ENCODE measurements at regions not wholly inside any gene's neighbourhood (a gene's known extent, or its start where the extent isn't known, plus 50 kb on each side); places are given as distances from the start of the nearest gene placed in this dataset.
"Not testable (repeated sequence)": the region's sequence is repeated elsewhere in the genome, so short reads cannot be mapped to it uniquely, and the experiment has no call there.

DNA sequence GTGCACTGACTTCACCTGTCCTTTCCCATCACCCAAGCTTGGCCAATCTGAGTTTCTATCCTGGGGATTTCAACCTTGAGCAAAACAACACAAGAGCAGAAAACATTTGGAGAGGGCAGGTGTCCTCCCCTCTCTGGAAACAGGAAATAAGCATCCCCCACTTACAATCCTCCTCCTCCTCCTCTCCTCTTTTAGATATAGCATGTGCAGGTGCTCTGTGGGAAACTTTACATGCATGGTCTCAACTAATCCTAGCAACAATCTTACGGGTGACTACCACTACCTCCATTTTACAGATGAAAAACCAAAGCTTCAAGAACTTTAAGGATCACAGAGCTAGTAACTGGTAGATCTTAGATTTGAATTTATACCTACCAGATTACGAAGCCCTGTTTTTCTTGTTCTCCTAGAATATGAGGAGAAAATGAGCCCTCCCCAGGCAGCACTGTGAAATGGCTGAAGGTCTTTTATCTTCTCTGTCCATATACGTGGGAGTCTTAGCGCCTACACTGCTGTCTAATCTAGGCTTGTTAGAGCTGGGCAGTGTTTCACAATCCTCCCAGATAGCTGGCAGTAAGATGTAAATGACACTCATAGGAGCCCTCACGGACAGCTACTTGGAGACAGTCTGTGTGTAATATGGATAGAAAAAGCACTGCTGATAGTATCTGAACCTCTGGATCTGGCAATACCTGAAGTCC lies 301.2 kb upstream of the PROK2 start:
- DNase-seq, result no peak

DNA sequence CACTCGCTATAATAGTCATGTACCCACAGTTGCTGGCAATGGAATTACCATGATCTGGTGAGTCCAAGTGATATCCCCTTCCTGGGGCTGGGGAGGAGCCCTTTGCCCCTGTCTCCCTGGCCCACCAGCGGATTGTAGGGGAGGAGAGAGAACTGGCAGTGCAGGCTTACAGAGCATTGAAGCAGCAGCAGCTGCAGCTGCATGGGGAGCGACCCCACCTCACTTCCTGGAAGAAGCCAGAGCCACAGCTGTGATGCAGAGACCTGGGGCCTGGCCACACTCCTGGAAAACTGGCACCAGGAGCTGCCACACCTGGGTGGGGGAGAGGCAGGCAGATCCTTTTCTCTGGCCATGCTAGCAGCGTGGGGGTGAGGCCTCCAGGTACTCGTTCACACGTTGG lies 300.1 kb upstream of the PROK2 start:
- no peak for DNase-seq

DNA sequence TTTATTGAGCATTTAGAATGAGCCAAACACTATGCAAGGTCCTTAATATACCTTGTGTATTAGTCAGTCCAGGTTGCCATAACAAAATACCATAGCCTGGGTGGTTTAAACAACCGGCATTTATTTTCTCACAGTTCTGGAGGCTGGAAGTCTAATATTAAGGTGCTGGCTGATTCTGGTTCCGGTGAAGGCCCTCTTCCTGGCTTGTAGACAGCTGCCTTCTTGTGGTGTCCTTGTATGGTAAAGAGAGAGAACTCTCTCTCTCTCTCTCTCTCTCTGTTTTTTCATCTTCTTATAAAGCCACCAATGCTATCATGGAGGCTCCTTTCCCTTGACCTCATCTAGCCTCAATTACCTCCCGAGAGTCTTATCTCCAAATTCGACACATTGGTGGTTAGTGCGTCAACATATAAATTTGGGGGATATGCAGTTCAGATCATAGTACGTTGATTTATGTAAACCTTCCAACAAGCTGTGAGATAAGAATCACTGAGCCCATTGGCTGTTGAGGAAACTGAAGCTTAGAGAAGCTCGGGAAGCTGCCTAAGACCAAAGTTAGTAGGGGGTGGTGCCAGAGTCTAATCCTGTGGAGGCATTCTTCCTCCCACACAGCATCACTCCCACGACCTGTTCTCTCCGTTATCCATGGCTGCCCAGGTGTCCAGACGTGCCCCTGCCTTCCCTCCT lies 298.0 kb upstream of the PROK2 start:
- no peak for DNase-seq

DNA sequence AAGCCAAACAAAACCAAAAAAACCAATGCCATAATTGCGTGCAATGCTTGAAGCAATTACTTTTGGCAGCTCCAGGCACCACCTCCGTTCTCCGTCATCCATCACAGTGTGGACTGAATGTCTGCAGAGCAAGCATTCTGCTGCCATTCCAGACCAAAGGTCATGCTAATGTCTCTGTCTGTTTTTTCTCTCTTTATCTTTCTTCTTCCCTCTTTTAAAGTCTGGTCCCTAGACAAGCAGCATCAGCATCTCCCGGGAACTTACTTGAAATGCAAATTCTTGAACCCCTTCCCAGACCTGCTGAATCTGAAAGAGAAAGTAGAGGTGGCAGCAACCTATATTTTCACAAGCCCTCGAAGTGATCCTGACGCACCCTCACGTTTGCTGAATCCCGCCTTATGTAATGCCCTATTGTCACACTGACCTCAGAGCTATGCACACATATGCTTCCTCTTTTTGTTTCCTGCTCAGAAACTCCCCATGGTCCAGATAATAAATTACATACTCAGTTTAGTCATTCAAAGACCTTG lies 297.3 kb upstream of the PROK2 start:
- DNase-seq, result no peak

DNA sequence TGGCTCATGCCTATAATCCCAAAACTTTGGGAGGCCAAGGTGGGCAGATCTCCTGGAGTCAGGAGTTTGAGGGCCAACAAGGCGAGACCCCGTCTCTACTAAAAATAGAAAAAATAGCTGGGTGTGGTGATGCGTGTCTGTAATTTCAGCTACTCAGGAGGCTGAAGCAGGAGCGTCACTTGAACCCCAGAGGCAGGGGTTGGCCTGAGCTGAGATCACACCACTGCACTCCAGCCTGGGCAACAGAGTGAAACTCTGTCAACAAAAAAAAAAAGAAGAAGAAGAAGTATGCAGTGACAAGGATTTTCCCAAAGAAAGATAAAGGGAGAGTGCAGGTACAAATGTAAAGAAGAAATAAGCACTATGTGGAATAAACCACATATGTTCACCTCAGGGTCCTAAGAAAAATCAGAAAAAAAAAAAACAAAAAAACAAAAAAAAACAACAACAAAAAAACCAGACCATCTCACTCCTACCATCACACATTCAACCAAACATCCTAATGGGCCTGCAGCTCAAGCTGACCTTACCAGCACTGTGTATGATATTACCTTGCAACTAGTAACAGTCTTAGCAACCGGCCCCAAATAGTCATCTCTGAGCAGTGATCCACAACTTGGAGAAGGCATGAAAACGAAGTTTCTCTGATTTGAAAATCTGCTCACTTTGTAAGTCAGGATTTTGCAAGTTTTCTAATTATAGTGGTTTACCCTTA lies 296.7 kb upstream of the PROK2 start:
- no peak for DNase-seq

DNA sequence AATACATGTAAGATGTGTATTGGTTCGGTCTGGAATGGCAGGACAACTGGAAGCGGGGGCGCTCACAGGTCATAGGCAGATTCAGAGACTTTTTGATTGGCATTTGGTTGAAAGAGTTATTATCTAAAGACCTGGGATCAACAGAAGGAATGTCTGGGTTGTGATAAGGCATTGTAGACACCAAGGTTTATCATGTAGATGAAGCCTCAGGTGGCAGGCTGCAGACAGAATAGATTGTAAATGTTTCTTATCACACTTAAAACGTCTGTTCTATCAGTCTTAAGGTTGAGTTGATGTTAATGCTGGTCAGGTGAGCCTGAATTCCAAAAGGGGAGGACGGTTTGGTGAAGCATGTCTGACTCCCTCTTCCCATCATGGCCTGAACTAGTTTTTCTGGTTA lies 295.9 kb upstream of the PROK2 start:
- no peak for DNase-seq

DNA sequence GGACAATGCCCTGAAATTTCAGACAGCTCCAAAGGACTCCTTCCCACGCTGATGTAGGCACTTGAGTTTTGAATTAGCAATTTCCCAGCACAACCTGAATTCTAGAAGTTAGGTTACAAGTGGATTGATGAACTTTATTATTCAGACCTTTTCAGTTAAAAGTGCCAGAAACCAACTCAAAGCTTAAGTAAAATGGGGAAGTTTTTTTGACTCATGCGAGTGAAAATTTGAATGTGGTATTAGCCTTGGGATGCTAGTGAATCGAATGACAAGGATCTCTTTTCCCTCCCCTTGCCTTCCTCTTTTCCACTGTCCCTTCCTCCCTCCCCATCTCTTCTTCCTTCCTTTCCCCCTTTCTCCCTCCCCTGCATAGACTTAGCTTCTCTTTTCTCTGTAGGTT lies 295.1 kb upstream of the PROK2 start:
- no peak for DNase-seq

DNA sequence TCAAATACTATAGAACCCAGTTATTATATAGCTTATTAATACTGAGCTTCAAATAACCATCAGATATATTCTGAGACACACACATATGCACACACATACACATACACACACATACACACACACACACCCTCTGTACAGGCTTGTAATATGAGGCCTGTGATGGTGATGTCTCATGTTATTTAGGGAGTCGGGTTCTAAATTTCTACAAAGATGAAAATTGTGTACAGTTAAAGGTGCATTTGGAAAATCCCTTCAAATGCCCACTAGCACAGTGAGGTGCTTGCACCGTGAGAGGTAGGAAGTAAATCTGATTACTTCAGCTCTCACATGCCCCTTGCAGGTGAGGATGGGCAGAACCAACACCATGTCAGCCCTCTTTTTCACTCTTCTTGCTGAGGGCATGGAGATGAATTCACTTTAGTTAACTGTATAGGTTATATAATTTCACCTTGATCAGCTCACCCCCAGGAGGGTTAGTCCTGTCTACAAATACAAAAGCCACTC lies 294.5 kb upstream of the PROK2 start:
- no peak for DNase-seq

DNA sequence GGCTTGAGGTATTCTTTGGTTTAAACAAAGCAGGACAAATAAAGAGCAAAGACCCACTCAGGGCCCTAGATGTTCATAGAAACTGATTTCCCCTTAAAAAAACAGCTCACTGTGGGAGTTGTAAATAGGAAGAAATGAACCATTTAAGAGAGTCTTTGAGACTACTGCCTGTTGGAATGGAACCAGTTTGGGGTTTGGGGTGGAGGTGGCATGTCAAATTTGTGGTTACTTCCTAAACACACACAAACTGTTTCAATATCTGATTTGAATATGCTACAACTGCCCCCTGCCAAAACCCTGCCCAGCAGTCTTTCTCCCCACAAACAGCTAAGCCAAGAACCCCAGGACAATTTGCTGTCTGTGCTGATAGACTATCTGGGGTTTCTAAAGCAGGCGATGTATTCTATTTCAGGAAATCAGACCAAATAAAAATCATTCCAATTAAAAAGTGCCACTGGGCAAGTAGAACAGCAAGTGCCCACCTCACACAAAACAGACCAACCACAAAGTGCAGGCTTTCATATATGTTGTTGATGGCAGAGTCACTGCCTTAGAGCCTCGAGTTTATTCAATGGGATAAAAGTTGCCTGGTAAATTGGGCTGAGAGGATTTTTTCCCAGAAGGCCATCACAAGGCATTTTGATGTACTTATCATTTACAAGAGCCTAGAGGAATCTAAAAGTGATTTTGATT lies 293.9 kb upstream of the PROK2 start:
- DNase-seq, result no peak

DNA sequence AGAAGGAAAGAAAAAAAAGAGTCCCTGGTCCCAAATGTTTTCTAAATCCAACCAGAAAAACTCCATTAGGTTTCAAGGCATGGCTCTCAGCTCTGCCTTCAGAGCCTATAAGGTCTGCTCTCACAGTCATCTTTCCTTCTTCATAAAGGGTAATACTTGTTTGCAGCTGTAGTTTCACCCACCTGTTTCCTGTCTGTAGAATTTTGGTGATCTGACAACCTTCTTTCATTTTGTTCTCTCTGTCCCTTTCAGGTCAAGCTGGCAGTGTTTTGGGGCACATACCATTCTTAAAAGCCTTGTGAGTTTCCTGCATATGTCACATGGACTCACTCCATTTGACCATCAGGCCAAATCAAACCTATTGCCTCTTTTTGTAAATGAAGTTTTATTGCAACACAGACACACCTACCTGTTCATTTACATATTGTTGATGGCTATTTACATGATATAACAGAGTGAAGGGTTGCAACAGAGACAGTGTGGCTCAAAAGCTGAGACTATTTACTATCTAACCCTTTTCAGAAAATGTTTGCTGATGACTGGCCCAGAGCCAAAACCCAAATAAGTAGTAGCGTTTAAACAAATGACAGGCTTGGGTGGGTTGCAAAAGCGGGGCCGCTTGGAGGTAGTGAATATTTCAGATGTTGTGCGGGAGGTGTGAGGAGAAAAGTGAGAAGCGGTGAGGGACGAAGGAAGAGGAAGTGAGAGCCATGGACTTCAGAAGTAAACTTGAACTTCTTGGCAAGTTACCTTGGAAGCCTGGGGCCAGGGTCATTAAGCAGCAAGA lies 292.7 kb upstream of the PROK2 start:
- DNase-seq, result no peak

DNA sequence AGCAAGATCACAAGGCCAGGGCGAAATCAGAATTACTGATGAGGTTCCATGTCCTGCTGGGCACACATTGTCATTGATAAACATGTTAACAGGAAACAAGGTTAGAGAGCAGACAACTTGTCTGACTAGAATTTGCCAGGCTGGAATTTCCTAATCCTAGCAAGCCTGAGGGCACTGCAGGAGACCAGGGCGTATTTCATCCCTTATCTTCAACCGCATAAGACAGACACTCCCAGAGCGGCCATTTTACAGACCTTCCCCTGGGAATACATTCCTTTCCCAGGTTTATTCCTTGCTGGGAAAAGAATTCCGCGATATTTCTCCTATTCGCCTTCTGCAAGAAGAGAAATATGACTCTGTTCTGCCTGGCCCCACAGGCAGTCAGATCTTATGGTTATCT lies 290.9 kb upstream of the PROK2 start:
- not testable (repeated sequence) for DNase-seq

DNA sequence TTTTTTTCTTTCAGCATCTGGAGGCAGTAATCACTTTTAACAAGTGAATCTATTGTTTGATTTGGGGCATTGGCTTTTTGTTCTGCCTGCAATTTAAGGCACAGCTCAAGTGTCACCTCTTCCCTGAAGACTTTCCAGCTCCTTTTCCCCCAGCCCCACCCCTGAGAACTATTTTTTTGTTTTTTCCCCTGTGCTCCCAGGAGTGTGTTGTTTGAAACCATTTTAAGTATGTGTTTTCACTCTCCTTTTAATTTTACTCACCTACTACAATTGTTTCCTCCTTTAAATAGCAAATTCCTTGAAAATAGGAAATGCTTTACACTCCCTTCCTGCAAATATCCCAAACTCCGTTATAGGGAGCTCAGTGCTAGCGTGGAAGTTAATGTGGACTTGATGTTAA lies 286.7 kb upstream of the PROK2 start:
- DNase-seq, result no peak

DNA sequence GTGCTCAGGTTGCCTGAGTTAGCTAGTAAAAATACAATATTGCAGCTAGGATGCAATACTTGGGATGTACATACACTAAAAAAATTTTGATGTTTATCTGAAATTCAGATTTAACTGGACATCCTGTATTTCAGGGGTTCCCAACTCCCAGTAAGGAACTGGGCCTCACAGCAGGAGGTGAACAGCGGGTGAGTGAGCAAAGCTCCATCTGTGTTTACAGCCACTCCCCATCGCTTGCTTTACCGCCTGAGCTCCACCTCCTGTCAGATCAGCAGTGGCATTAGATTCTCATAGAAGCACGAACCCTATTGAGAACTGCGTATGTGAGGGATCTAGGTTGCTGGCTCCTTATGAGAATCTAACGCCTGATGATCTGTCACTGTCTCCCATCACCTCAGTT lies 285.1 kb upstream of the PROK2 start:
- DNase-seq, result no peak

DNA sequence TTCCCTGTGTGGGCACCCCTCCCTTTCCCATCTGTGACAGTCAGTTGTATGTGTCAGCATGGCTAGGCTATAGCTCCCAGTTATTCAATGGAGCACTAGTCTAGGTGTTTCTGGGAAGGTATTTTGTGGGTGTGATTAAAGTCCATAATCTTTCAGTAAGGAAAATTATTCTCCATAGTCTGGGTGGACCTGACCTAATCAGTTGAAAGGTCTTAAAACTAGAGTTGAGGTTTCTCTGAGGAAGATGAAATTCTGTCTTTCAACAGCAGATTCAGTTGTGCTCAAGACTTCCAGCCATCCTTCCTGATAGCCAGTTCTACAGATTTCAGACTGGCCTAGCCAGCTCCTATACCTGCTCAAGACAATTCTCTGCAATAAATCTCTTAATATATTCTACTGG lies 284.6 kb upstream of the PROK2 start:
- no peak for DNase-seq

DNA sequence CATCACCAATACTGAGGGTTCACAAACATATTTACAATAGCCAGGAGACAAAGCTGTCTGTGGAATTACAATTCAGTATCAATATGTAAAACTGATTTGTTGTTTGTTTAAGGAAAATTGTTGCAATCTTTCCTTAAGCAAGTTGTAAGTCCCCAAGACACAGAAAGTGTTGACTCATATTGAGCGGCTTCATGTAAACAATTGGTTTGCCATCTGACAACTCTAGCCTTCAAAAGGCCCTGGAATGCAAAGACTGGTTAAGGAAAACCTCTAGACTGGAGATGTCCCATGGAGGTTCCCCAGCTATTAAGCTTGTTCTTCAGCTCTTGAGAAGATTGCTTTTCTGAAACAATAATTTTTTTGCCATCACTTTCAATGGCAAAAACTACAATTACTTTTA lies 283.7 kb upstream of the PROK2 start:
- DNase-seq, result no peak

DNA sequence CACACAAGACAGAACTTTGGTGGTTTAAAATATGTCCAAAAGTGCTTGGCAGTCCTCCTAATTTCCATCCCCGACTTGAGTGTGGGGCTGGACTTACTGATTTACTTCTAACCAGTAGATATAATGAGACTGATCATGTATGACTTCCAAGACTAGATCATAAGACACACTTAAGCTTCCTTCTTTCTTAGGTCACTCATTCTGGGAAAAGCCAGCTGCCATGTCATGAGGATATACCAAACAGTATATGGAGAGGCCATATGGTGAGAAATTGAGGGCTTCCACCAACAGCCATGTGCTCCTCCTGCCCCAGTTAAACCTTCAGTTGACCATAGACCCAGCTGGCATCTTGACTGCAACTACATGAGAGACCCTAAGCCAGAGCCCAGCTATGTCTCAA lies 282.8 kb upstream of the PROK2 start:
- DNase-seq, result no peak

DNA sequence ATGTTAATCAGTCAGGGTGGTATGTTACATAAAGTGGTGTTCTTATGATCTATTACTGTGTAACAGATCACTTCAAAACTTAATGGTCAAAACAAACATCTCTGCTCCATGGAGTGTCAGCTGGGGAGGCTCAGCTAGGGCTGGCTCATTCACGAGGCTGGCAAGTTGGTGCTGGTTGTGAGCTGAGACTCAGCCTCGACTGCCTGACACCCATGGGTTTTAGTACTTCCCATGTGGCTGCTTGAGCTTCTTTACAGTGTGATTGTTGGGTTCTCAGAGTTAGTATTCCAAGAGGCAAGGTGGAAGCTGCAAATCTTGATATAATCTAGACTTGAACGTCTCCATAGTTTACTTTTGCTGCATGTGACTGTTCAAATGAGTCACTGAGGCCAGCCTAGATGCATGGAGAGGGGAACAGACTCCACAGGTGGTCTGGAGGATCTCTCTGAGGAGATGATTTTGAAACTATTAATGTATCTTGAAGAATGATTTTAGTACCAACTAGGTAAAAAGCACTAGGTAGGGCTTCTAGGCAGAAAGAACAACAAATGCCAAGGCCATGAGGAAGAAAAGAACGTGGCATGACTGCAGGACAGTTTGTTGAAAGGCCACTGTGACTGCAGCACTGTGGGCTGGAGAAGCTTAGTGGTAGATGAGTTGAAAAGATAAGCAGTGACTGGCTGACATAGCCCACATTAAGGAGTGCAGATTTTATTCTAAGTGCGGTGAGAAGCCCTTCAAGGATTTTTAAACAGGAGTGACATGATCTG lies 281.1 kb upstream of the PROK2 start:
- DNase-seq, result no peak

DNA sequence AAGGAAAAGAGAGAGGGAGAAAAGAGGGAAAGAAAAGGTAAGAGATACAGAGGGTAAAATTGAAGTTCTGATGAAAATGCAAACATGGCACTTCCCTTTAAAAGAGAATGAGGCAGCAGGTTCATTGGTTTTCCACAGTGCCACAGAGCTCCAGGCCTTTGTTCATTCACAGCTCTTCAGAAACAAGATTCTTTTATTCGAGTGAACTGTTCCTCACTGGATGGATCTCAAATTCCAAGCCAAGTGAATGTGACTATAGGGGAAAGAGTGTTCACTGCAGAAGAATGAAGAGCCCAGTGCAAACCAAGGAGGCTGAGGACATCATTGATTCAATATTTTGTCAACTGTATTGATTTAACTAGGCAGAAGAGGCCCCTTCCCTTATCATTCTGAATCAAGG lies 280.3 kb upstream of the PROK2 start:
- DNase-seq, result no peak

DNA sequence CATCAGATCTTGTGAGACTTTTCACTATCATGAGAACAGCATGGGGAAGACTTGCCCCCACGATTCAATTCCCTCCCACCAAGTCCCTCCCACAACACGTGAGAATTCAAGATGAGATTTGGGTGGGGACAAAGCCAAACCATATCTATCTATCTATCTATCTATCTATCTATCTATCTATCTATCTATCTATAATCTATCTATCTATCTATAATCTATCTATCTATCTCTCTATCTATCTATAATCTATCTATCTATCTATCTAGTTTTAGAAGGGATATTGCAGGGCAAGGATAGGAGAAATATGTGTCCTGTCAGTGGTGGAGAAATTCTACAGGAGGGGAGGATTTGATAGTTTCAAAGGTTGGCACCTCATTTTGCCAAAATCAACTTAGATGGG lies 279.8 kb upstream of the PROK2 start:
- not testable (repeated sequence) for DNase-seq

DNA sequence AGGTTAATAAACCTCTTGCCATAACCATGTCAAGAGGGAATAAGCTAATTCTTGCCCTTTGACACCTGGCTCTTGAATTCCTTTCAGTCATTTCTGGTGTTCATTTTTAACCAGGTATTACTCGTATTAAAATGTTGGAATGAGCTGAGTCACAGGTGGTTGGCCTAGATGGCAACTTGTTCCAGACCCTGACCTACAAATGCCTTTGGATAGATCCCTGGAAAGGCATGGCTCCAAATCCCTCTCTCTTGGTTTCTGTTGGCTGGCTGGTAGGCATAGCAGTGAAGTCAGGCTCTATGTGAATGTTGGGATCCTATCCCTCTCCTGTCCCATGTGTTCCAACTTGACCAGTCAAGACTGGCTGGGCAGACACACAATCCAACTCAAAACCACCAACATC lies 277.1 kb upstream of the PROK2 start:
- no peak for DNase-seq

DNA sequence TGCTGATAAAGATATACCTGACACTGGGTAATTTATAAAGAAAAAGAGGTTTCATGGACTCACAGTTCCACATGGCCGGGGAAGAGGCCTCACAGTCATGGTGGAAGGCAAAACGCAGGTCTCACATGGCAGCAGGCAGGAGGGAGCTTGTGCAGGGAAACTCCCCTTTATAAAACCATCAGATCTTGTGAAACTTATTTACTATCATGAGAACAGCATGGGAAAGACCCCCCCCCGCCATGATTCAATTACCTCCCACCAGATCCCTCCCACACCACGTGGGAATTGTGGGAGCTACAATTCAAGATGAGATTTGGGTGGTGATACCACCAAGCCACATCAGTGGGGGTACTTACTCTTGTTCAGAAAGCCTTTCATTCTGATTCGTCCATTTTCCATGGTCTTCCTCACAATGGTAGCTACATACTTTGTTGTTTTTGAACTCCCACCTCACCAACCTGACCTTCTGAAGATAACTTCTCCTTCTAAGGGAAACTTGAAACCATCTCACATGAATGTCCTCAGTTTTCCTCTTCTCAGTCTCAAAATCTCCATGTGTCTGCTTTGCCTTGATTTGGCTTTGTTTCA lies 275.6 kb upstream of the PROK2 start:
- no peak for DNase-seq

Measured in activated effector memory CD4-positive, alpha-beta T cell treated with anti-CD3 and anti-CD28 coated beads, Interleukin-2, amount 50 U/mL, for 16 hours (primary cell).